T-helper 17 cell (primary cell): ENCODE measurements at regions not wholly inside any gene's neighbourhood (a gene's known extent, or its start where the extent isn't known, plus 50 kb on each side); places are given as distances from the start of the nearest gene placed in this dataset.

ENCODE experiments used
- ATAC-seq: fragments of 150-1000 bp; cut with Tn5 transposase; 2 replicates; pipeline ENCODE4 v1.10.0; 2021; ENCODE audit warnings: mild to moderate bottlenecking, moderate library complexity
- DNase-seq, 3 donors: peaks; one replicate each; pipeline versions ENCODE4 v3.0.0 to v3.0.0-alpha.2; 2020 to 2021
- H3K9me3 ChIP-seq: one replicate; pipeline ENCODE4 v1.7.0; 2013; ENCODE audit warnings: low read length, mild to moderate bottlenecking; ENCODE audit not compliant: control insufficient read depth, poor library complexity, severe bottlenecking
- H3K27ac Mint-ChIP-seq: one replicate; pipeline ENCODE4 v1.8.0; 2022; ENCODE audit warnings: mild to moderate bottlenecking, moderate library complexity, mixed read lengths
- H3K27me3 Mint-ChIP-seq: one replicate; pipeline ENCODE4 v1.8.0; 2022; ENCODE audit warnings: mixed read lengths
- H3K36me3 Mint-ChIP-seq: one replicate; pipeline ENCODE4 v1.8.0; 2022; ENCODE audit warnings: low read depth, mixed read lengths
- H3K4me1 Mint-ChIP-seq: one replicate; pipeline ENCODE4 v1.8.0; 2022; ENCODE audit warnings: mild to moderate bottlenecking, mixed read lengths
- H3K4me3 Mint-ChIP-seq: one replicate; pipeline ENCODE4 v1.8.0; 2022; ENCODE audit warnings: mild to moderate bottlenecking, moderate library complexity, mixed read lengths

GRCh38 chr11:82288471-82288870 lies 445.2 kb downstream of the FAM181B start:
- Mint-ChIP-seq H3K4me1 (no peaks in the 10 kb centered on the region), H3K4me3 (no peak overlapping the region), H3K27ac (no peak overlapping the region), H3K36me3 (no peaks in the 10 kb centered on the region), H3K27me3 (no peaks in the 10 kb centered on the region)
- no peaks in the 10 kb centered on the region for H3K9me3 ChIP-seq
- no peak for DNase-seq
- ATAC-seq, result no peak

- no peaks in the 10 kb centered on the region for H3K4me1 Mint-ChIP-seq
- DNase-seq, result no peak
- H3K27ac Mint-ChIP-seq, result no peak overlapping the region
- H3K27me3 Mint-ChIP-seq, result no peaks in the 10 kb centered on the region
- H3K9me3 ChIP-seq, result no peaks in the 10 kb centered on the region
- H3K36me3 Mint-ChIP-seq, result no peaks in the 10 kb centered on the region
- no peak overlapping the region for H3K4me3 Mint-ChIP-seq
- ATAC-seq, result no peak
These were observed 462.8 kb downstream of the FAM181B start for GRCh38 chr11:82270870-82271269.

- H3K27me3 Mint-ChIP-seq, result no peaks in the 10 kb centered on the region
- DNase-seq (no peak), ATAC-seq (no peak)
These were observed 465.0 kb downstream of the FAM181B start for GRCh38 chr11:82268627-82269026.

GRCh38 chr11:82267186-82267585 lies 466.5 kb downstream of the FAM181B start:
- DNase-seq (no peak), ATAC-seq (no peak)
- Mint-ChIP-seq H3K36me3 (no peaks in the 10 kb centered on the region), H3K4me1 (no peaks in the 10 kb centered on the region), H3K27ac (no peak overlapping the region), H3K4me3 (no peak overlapping the region), H3K27me3 (no peaks in the 10 kb centered on the region)
- H3K9me3 ChIP-seq, result no peaks in the 10 kb centered on the region

More at GRCh38 chr11:82268627-82269026, 465.0 kb downstream of the FAM181B start:
- H3K4me3 Mint-ChIP-seq, result no peak overlapping the region
- H3K36me3 Mint-ChIP-seq, result no peaks in the 10 kb centered on the region
- H3K27ac Mint-ChIP-seq, result no peak overlapping the region
- no peaks in the 10 kb centered on the region for H3K9me3 ChIP-seq
- no peaks in the 10 kb centered on the region for H3K4me1 Mint-ChIP-seq

GRCh38 chr11:82261367-82261766 lies 472.3 kb downstream of the FAM181B start:
- DNase-seq, result no peak
- Mint-ChIP-seq H3K36me3 (no peaks in the 10 kb centered on the region), H3K4me3 (no peak overlapping the region), H3K27ac (no peak overlapping the region), H3K4me1 (no peaks in the 10 kb centered on the region), H3K27me3 (no peaks in the 10 kb centered on the region)
- H3K9me3 ChIP-seq, result no peaks in the 10 kb centered on the region
- ATAC-seq, result no peak

- H3K36me3 Mint-ChIP-seq, result no peaks in the 10 kb centered on the region
- H3K4me1 Mint-ChIP-seq, result no peaks in the 10 kb centered on the region
- no peak overlapping the region for H3K4me3 Mint-ChIP-seq
- DNase-seq (no peak), ATAC-seq (no peak)
- H3K27me3 Mint-ChIP-seq, result no peaks in the 10 kb centered on the region
- H3K27ac Mint-ChIP-seq, result no peak overlapping the region
- no peaks in the 10 kb centered on the region for H3K9me3 ChIP-seq
These were observed 483.6 kb downstream of the FAM181B start for GRCh38 chr11:82250047-82250446.

GRCh38 chr11:82246926-82247325 lies 486.7 kb downstream of the FAM181B start:
- H3K36me3 Mint-ChIP-seq, result no peaks in the 10 kb centered on the region
- no peaks in the 10 kb centered on the region for H3K9me3 ChIP-seq
- H3K27ac Mint-ChIP-seq, result no peak overlapping the region
- no peak for ATAC-seq
- H3K4me1 Mint-ChIP-seq, result no peaks in the 10 kb centered on the region
- no peaks in the 10 kb centered on the region for H3K27me3 Mint-ChIP-seq
- no peak for DNase-seq
- no peak overlapping the region for H3K4me3 Mint-ChIP-seq

GRCh38 chr11:82239498-82239897 lies 494.2 kb downstream of the FAM181B start:
- H3K4me1 Mint-ChIP-seq, result no peaks in the 10 kb centered on the region
- H3K27ac Mint-ChIP-seq, result no peak overlapping the region
- H3K9me3 ChIP-seq, result no peaks in the 10 kb centered on the region
- H3K36me3 Mint-ChIP-seq, result no peaks in the 10 kb centered on the region
- ATAC-seq (no peak), DNase-seq (no peak)
- H3K27me3 Mint-ChIP-seq, result no peaks in the 10 kb centered on the region
- no peak overlapping the region for H3K4me3 Mint-ChIP-seq

GRCh38 chr11:82234256-82234655 lies 499.4 kb downstream of the FAM181B start:
- H3K9me3 ChIP-seq, result no peaks in the 10 kb centered on the region
- no peaks in the 10 kb centered on the region for H3K36me3 Mint-ChIP-seq
- no peaks in the 10 kb centered on the region for H3K27me3 Mint-ChIP-seq
- no peak for ATAC-seq
- no peaks in the 10 kb centered on the region for H3K4me1 Mint-ChIP-seq
- DNase-seq, result no peak
- no peak overlapping the region for H3K4me3 Mint-ChIP-seq
- no peak overlapping the region for H3K27ac Mint-ChIP-seq

GRCh38 chr11:82233201-82233600 lies 500.5 kb downstream of the FAM181B start:
- no peaks in the 10 kb centered on the region for H3K36me3 Mint-ChIP-seq
- H3K4me1 Mint-ChIP-seq, result no peaks in the 10 kb centered on the region
- H3K4me3 Mint-ChIP-seq, result no peak overlapping the region
- no peaks in the 10 kb centered on the region for H3K9me3 ChIP-seq
- no peak for DNase-seq
- H3K27ac Mint-ChIP-seq, result no peak overlapping the region
- no peaks in the 10 kb centered on the region for H3K27me3 Mint-ChIP-seq
- no peak for ATAC-seq

- no peaks in the 10 kb centered on the region for H3K9me3 ChIP-seq
- H3K4me3 Mint-ChIP-seq, result no peak overlapping the region
- H3K36me3 Mint-ChIP-seq, result no peaks in the 10 kb centered on the region
- DNase-seq (no peak), ATAC-seq (no peak)
- no peak overlapping the region for H3K27ac Mint-ChIP-seq
- no peaks in the 10 kb centered on the region for H3K27me3 Mint-ChIP-seq
- no peaks in the 10 kb centered on the region for H3K4me1 Mint-ChIP-seq
These were observed 504.3 kb downstream of the FAM181B start for GRCh38 chr11:82229341-82229740.

- no peak overlapping the region for H3K27ac Mint-ChIP-seq
- H3K36me3 Mint-ChIP-seq, result no peaks in the 10 kb centered on the region
- no peaks in the 10 kb centered on the region for H3K9me3 ChIP-seq
- no peaks in the 10 kb centered on the region for H3K4me1 Mint-ChIP-seq
- H3K27me3 Mint-ChIP-seq, result no peaks in the 10 kb centered on the region
- no peak for ATAC-seq
- no peak for DNase-seq
- no peak overlapping the region for H3K4me3 Mint-ChIP-seq
These were observed 507.7 kb downstream of the FAM181B start for GRCh38 chr11:82225930-82226329.

GRCh38 chr11:82225502-82225901 lies 508.2 kb downstream of the FAM181B start:
- H3K27ac Mint-ChIP-seq, result no peak overlapping the region
- ATAC-seq, result no peak

GRCh38 chr11:82216927-82217570 lies 516.6 kb downstream of the FAM181B start:
- H3K27ac Mint-ChIP-seq, result no peak overlapping the region
- no peaks in the 10 kb centered on the region for H3K36me3 Mint-ChIP-seq
- H3K9me3 ChIP-seq, result peaks cover 2% of the 10 kb centered on the region
- ATAC-seq, result no peak
- H3K27me3 Mint-ChIP-seq, result no peaks in the 10 kb centered on the region
- no peaks in the 10 kb centered on the region for H3K4me1 Mint-ChIP-seq
- H3K4me3 Mint-ChIP-seq, result no peak overlapping the region
- DNase-seq, result no peak

More at GRCh38 chr11:82225502-82225901, 508.2 kb downstream of the FAM181B start:
- DNase-seq, result no peak
- Mint-ChIP-seq H3K4me3 (no peak overlapping the region), H3K27me3 (no peaks in the 10 kb centered on the region), H3K36me3 (no peaks in the 10 kb centered on the region), H3K4me1 (no peaks in the 10 kb centered on the region)
- no peaks in the 10 kb centered on the region for H3K9me3 ChIP-seq
